ENCODE measurements at regions not wholly inside any gene's neighbourhood (a gene's known extent, or its start where the extent isn't known, plus 50 kb on each side); places are given as distances from the start of the nearest gene placed in this dataset.

DNA sequence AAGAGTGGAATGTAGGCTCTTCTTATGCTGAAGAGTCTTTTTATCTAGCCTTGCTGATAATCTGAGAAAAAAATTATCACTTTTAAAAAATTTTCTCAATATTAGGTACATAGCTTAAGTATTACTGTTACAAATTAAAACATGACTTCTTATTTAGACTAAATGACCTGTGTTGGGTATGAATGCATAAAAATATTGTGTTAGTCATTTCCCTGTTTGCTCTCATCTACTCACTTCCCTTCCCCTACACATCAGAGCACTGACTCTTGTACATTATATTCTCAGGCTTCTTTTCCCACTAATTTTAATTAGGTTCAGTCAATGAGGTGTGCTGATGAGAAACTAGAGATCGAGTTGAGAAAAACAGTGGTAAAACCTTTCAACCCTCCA, 881.0 kb downstream of the PCDH18 start:
- ChIA-PET CTCF (interaction anchor here (0.9 kb wide), 1 partner anchor 10 kb away, joined by 3 read pairs; no protein-coding TSS in a partner anchor), POLR2A (no interaction called here)

More for the DNA sequence above, 881.0 kb downstream of the PCDH18 start:
- no peak overlapping the region for H3K4me3 ChIP-seq (replicated peaks in 1 of 2; ENCODE audit: low read depth in 1 of 2, low read length in 2 of 2)
- no peaks in the 10 kb centered on the region for H3K79me2 ChIP-seq (ENCODE audit: insufficient read depth, low read length)
- H4K20me1 ChIP-seq (ENCODE audit: insufficient read depth) = no peaks in the 10 kb centered on the region
- intact Hi-C loops (cut with micrococcal nuclease) = no loop called here
- no peaks in the 10 kb centered on the region for H3K27me3 ChIP-seq (ENCODE audit: insufficient read depth, low read length)
- H3K4me2 ChIP-seq (ENCODE audit: low read length) = no peak overlapping the region
- H3K36me3 ChIP-seq (ENCODE audit: control insufficient read depth in 1 of 2, insufficient read depth in 2 of 2, low read length in 2 of 2) = no peaks in the 10 kb centered on the region
- no peak overlapping the region for H3K27ac ChIP-seq (ENCODE audit: low read depth, low read length)
- no peak overlapping the region for H2AFZ ChIP-seq (ENCODE audit: low read depth, low read length, poor library complexity, severe bottlenecking)
- DNase-seq (ENCODE audit: low read depth, low spot score) (no peak), ATAC-seq (no peak)
- TF ChIP-seq, protein P1, sequence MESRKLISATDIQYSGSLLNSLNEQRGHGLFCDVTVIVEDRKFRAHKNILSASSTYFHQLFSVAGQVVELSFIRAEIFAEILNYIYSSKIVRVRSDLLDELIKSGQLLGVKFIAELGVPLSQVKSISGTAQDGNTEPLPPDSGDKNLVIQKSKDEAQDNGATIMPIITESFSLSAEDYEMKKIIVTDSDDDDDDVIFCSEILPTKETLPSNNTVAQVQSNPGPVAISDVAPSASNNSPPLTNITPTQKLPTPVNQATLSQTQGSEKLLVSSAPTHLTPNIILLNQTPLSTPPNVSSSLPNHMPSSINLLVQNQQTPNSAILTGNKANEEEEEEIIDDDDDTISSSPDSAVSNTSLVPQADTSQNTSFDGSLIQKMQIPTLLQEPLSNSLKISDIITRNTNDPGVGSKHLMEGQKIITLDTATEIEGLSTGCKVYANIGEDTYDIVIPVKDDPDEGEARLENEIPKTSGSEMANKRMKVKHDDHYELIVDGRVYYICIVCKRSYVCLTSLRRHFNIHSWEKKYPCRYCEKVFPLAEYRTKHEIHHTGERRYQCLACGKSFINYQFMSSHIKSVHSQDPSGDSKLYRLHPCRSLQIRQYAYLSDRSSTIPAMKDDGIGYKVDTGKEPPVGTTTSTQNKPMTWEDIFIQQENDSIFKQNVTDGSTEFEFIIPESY (IDR thresholded peaks at IDR 0.05; ENCODE audit: extremely low read depth, insufficient replicate concordance, low read length) = no peak
- TF ChIP-seq EGR1 (IDR thresholded peaks at IDR 0.05; ENCODE audit: low read depth) (no peak), YY1 (IDR thresholded peaks at IDR 0.05; ENCODE audit: extremely low read depth, insufficient replicate concordance, low read depth, low read length) (no peak), POLR2AphosphoS5 (IDR thresholded peaks at IDR 0.05; ENCODE audit: low read depth, low read length) (no peak), RAD21 (IDR thresholded peaks at IDR 0.05; ENCODE audit: low read depth) (no peak), ZNF274 (IDR thresholded peaks at IDR 0.05; ENCODE audit: low read depth, low read length) (no peak), TCF7L2 (IDR thresholded peaks at IDR 0.05; ENCODE audit: borderline replicate concordance, extremely low read depth, insufficient read depth, insufficient read length) (no peak), SRF (IDR thresholded peaks at IDR 0.05; ENCODE audit: low read depth) (no peak), EZH2 (IDR thresholded peaks at IDR 0.05) (no peak)
- TF ChIP-seq, protein P2, sequence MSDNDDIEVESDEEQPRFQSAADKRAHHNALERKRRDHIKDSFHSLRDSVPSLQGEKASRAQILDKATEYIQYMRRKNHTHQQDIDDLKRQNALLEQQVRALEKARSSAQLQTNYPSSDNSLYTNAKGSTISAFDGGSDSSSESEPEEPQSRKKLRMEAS (IDR thresholded peaks at IDR 0.05) = no peak
- TF ChIP-seq, protein P3, sequence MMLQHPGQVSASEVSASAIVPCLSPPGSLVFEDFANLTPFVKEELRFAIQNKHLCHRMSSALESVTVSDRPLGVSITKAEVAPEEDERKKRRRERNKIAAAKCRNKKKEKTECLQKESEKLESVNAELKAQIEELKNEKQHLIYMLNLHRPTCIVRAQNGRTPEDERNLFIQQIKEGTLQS (IDR thresholded peaks at IDR 0.05) = no peak
- TF ChIP-seq, protein P4, sequence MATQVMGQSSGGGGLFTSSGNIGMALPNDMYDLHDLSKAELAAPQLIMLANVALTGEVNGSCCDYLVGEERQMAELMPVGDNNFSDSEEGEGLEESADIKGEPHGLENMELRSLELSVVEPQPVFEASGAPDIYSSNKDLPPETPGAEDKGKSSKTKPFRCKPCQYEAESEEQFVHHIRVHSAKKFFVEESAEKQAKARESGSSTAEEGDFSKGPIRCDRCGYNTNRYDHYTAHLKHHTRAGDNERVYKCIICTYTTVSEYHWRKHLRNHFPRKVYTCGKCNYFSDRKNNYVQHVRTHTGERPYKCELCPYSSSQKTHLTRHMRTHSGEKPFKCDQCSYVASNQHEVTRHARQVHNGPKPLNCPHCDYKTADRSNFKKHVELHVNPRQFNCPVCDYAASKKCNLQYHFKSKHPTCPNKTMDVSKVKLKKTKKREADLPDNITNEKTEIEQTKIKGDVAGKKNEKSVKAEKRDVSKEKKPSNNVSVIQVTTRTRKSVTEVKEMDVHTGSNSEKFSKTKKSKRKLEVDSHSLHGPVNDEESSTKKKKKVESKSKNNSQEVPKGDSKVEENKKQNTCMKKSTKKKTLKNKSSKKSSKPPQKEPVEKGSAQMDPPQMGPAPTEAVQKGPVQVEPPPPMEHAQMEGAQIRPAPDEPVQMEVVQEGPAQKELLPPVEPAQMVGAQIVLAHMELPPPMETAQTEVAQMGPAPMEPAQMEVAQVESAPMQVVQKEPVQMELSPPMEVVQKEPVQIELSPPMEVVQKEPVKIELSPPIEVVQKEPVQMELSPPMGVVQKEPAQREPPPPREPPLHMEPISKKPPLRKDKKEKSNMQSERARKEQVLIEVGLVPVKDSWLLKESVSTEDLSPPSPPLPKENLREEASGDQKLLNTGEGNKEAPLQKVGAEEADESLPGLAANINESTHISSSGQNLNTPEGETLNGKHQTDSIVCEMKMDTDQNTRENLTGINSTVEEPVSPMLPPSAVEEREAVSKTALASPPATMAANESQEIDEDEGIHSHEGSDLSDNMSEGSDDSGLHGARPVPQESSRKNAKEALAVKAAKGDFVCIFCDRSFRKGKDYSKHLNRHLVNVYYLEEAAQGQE (IDR thresholded peaks at IDR 0.05; ENCODE audit: low read depth) = no peak
- no TSS peak for BruUV-seq (replicated peaks)
- RAD21 ChIA-PET (ENCODE audit: low non-redundant PET in 1 of 2, low total read pairs in 2 of 2, uncharacterized antibody in 2 of 2, unreplicated experiment in 2 of 2) = no interaction called here
- H3K4me1 ChIP-seq (ENCODE audit: control insufficient read depth in 1 of 2, insufficient read depth in 2 of 2, low read length in 2 of 2) = no peaks in the 10 kb centered on the region; a peak in 1 of 4 replicates
- H3K9me3 ChIP-seq (ENCODE audit: control insufficient read depth in 1 of 2, insufficient read depth in 1 of 2, low read depth in 1 of 2, low read length in 2 of 2) = no peaks in the 10 kb centered on the region
- H3K9me2 ChIP-seq (ENCODE audit: insufficient read depth) = no peaks in the 10 kb centered on the region; the same call in 1 of the 2 replicates
- H3K9ac ChIP-seq (ENCODE audit: low read length) = no peak overlapping the region

Data from HCT116 (cell line).